H9 (cell line): ENCODE measurements at regions not wholly inside any gene's neighbourhood (a gene's known extent, or its start where the extent isn't known, plus 50 kb on each side); places are given as distances from the start of the nearest gene placed in this dataset.

Source experiments
- DNase-seq: peaks from one replicate; pipeline ENCODE4 v3.0.0-alpha.2; 2017
- H2AFZ ChIP-seq: one replicate; pipeline ENCODE4 v1.6.1; 2013; ENCODE audit warnings: mild to moderate bottlenecking, low read length, control low read depth, moderate library complexity
- H2AK5ac ChIP-seq: 2 replicates; pipeline ENCODE4 v1.6.1; 2013; ENCODE audit warnings: low read length, control low read depth, mixed read lengths; ENCODE audit not compliant: insufficient read length
- H2BK120ac ChIP-seq: one replicate; pipeline ENCODE4 v1.6.1; 2013; ENCODE audit warnings: low read depth, mild to moderate bottlenecking, low read length, control low read depth, inconsistent platforms; ENCODE audit not compliant: poor library complexity, severe bottlenecking
- H2BK12ac ChIP-seq: 2 replicates; pipeline ENCODE4 v1.6.1; 2013; ENCODE audit warnings: low read length, control low read depth, mixed read lengths, low read depth; ENCODE audit not compliant: insufficient read length
- H2BK15ac ChIP-seq: 2 replicates; pipeline ENCODE4 v1.6.1; 2013; ENCODE audit warnings: low read depth, low read length, control low read depth
- H2BK20ac ChIP-seq: one replicate; pipeline ENCODE4 v1.6.1; 2013; ENCODE audit warnings: low read depth, mild to moderate bottlenecking, low read length, control low read depth, inconsistent platforms; ENCODE audit not compliant: poor library complexity, severe bottlenecking
- H2BK5ac ChIP-seq: 2 replicates; pipeline ENCODE4 v1.6.1; 2013; ENCODE audit warnings: low read length, control low read depth, mixed read lengths; ENCODE audit not compliant: insufficient read length
- H3K14ac ChIP-seq: 2 replicates; pipeline ENCODE4 v1.6.1; 2013; ENCODE audit warnings: low read length, control low read depth; ENCODE audit not compliant: insufficient read depth
- H3K18ac ChIP-seq: 2 replicates; pipeline ENCODE4 v1.6.1; 2013; ENCODE audit warnings: low read depth, mild to moderate bottlenecking, mixed read lengths, low read length, control low read depth; ENCODE audit not compliant: insufficient read length
- H3K23ac ChIP-seq: 2 replicates; pipeline ENCODE4 v1.6.1; 2013; ENCODE audit warnings: low read length, control low read depth, mixed read lengths, low read depth; ENCODE audit not compliant: insufficient read length
- H3K23me2 ChIP-seq: 2 replicates; pipeline ENCODE4 v1.6.1; 2013; ENCODE audit warnings: low read depth, mild to moderate bottlenecking, mixed read lengths, low read length, control low read depth; ENCODE audit not compliant: insufficient read length, poor library complexity, severe bottlenecking
- H3K27ac ChIP-seq: 2 replicates; pipeline ENCODE4 v1.5.1; 2013; ENCODE audit warnings: low read length, control low read depth, mixed read lengths, low read depth; ENCODE audit not compliant: insufficient read length
- H3K27me3 ChIP-seq: 2 replicates; pipeline ENCODE4 v1.6.1; 2013; ENCODE audit warnings: low read length, control low read depth, inconsistent platforms; ENCODE audit not compliant: insufficient read depth
- H3K4ac ChIP-seq: 2 replicates; pipeline ENCODE4 v1.6.1; 2013; ENCODE audit warnings: low read depth, mild to moderate bottlenecking, control low read depth, inconsistent platforms, low read length, moderate library complexity
- H3K4me1 ChIP-seq: 2 replicates; pipeline ENCODE4 v1.6.1; 2013; ENCODE audit warnings: low read length, control low read depth, inconsistent platforms; ENCODE audit not compliant: insufficient read depth
- H3K4me2 ChIP-seq: 2 replicates; pipeline ENCODE4 v1.6.1; 2013; ENCODE audit warnings: low read length, control low read depth, mixed read lengths; ENCODE audit not compliant: insufficient read length, insufficient read depth
- H3K56ac ChIP-seq: 2 replicates; pipeline ENCODE4 v1.6.1; 2013; ENCODE audit warnings: low read depth, mild to moderate bottlenecking, mixed read lengths, low read length, control low read depth; ENCODE audit not compliant: insufficient read length
- H3K79me1 ChIP-seq: 2 replicates; pipeline ENCODE4 v1.6.1; 2013; ENCODE audit warnings: low read depth, mild to moderate bottlenecking, moderate library complexity, low read length, control low read depth, inconsistent platforms; ENCODE audit not compliant: insufficient read depth, poor library complexity, severe bottlenecking
- H3K79me2 ChIP-seq: 2 replicates; pipeline ENCODE4 v1.6.1; 2013; ENCODE audit warnings: low read length, control low read depth, inconsistent platforms; ENCODE audit not compliant: insufficient read depth
- H3K9ac ChIP-seq: 2 replicates; pipeline ENCODE4 v1.6.1; 2013; ENCODE audit warnings: low read length, control low read depth, mixed read lengths; ENCODE audit not compliant: insufficient read length; ENCODE audit errors: extremely low read depth
- H3K9me3 ChIP-seq: one replicate; pipeline ENCODE4 v1.6.1; 2013; ENCODE audit warnings: low read depth, low read length, inconsistent platforms; ENCODE audit not compliant: control insufficient read depth
- H3T11ph ChIP-seq: one replicate; pipeline ENCODE4 v1.6.1; 2013; ENCODE audit warnings: mild to moderate bottlenecking, low read length, control low read depth, inconsistent platforms
- H4K20me1 ChIP-seq: one replicate; pipeline ENCODE4 v1.6.1; 2013; ENCODE audit not compliant: control insufficient read depth, insufficient read length, insufficient read depth
- H4K5ac ChIP-seq: 2 replicates; pipeline ENCODE4 v1.6.1; 2013; ENCODE audit warnings: low read depth, mild to moderate bottlenecking, mixed read lengths, low read length, control low read depth; ENCODE audit not compliant: insufficient read length
- H4K8ac ChIP-seq: replicated peaks from 2 replicates; pipeline ENCODE4 v1.6.1; 2013; ENCODE audit warnings: low read length, control low read depth, mixed read lengths, low read depth; ENCODE audit not compliant: insufficient read length
- H4K91ac ChIP-seq: 2 replicates; pipeline ENCODE4 v1.6.1; 2013; ENCODE audit warnings: low read depth, mild to moderate bottlenecking, moderate library complexity, mixed read lengths, low read length, control low read depth; ENCODE audit not compliant: insufficient read length
- H3K27ac Mint-ChIP-seq, 3 experiments: 2 replicates in 2 of 3; 3 replicates in 1 of 3; pipeline ENCODE4 v1.8.0; 2020 to 2021; ENCODE audit warnings: mixed read lengths in 3 of 3, mild to moderate bottlenecking in 1 of 3, moderate library complexity in 1 of 3
- H3K27me3 Mint-ChIP-seq: 2 replicates; pipeline ENCODE4 v1.8.0; 2021; ENCODE audit warnings: low read depth, mild to moderate bottlenecking, moderate library complexity, mixed read lengths
- H3K36me3 Mint-ChIP-seq, 3 experiments: 2 replicates in 2 of 3; 3 replicates in 1 of 3; pipeline ENCODE4 v1.8.0; 2020 to 2021; ENCODE audit warnings: low read depth in 3 of 3, mixed read lengths in 3 of 3; ENCODE audit not compliant: insufficient read depth in 1 of 3
- H3K4me1 Mint-ChIP-seq, 2 experiments: 2 replicates each; pipeline ENCODE4 v1.8.0; 2020; ENCODE audit warnings: mixed read lengths in 2 of 2
- H3K4me3 Mint-ChIP-seq, 2 experiments: 2 replicates in 1 of 2; 3 replicates in 1 of 2; pipeline ENCODE4 v1.8.0; 2020 to 2021; ENCODE audit warnings: mild to moderate bottlenecking in 2 of 2, mixed read lengths in 2 of 2, moderate library complexity in 1 of 2
- H3K9me3 Mint-ChIP-seq, 2 experiments: 2 replicates in 1 of 2; 3 replicates in 1 of 2; pipeline ENCODE4 v1.8.0; 2020; ENCODE audit warnings: mild to moderate bottlenecking in 2 of 2, mixed read lengths in 2 of 2, moderate library complexity in 1 of 2
- WGBS: extraction: QIAGEN DNeasy Blood & Tissue Kit; methylation state at CpG from one replicate; pipeline ENCODE4 v1.1.7; 2013; ENCODE audit warnings: missing lambda C conversion rate, low lambda C conversion rate, mixed read lengths; ENCODE audit not compliant: insufficient read length; ENCODE audit errors: extremely low coverage; 5-methylcytosine and 5-hydroxymethylcytosine counted together
- TF ChIP-seq, protein P1 (sequence below): fragments of 200-600 bp; sonication (generic); conservative IDR thresholded peaks from 3 replicates; pipeline ENCODE4 v1.8.0; 2021; ENCODE audit warnings: antibody characterized with exemption, mild to moderate bottlenecking

DNA sequence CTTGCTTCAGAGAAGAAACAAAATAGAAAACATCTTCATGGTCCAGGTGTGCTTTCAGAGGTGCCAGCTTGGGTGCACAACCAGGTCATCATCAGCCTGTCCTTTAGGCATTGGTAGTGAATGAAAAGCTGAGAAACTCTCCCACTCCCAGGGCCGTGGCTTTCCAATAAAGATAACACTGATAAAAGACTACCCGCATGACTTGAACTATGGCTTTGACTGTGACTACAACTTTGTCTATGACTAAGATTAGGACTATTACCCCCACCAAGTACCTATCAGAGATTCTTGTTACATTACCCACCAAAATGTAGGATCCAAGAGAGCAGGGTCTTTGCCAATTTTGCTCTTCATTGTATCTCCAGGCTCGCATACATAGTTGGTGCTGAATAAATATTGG is 115.2 kb downstream of the EDEM1 start:
- no peaks in the 10 kb centered on the region for H3K36me3 Mint-ChIP-seq
- no peak overlapping the region for H3K27ac Mint-ChIP-seq
- H2BK5ac ChIP-seq, result no peak overlapping the region
- H3K9me3 ChIP-seq, result no peaks in the 10 kb centered on the region
- H2AK5ac ChIP-seq, result no peak overlapping the region
- TF ChIP-seq, protein P1, sequence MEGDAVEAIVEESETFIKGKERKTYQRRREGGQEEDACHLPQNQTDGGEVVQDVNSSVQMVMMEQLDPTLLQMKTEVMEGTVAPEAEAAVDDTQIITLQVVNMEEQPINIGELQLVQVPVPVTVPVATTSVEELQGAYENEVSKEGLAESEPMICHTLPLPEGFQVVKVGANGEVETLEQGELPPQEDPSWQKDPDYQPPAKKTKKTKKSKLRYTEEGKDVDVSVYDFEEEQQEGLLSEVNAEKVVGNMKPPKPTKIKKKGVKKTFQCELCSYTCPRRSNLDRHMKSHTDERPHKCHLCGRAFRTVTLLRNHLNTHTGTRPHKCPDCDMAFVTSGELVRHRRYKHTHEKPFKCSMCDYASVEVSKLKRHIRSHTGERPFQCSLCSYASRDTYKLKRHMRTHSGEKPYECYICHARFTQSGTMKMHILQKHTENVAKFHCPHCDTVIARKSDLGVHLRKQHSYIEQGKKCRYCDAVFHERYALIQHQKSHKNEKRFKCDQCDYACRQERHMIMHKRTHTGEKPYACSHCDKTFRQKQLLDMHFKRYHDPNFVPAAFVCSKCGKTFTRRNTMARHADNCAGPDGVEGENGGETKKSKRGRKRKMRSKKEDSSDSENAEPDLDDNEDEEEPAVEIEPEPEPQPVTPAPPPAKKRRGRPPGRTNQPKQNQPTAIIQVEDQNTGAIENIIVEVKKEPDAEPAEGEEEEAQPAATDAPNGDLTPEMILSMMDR, result no peak
- no peak overlapping the region for H4K91ac ChIP-seq
- H2BK20ac ChIP-seq, result no peak overlapping the region
- no peak overlapping the region for H2BK120ac ChIP-seq
- H4K5ac ChIP-seq, result no peak overlapping the region
- no peaks in the 10 kb centered on the region for H3K23me2 ChIP-seq
- no peak overlapping the region for H2AFZ ChIP-seq
- no peak overlapping the region for H3K4me3 Mint-ChIP-seq
- H3K79me1 ChIP-seq, result no peaks in the 10 kb centered on the region
- no peak overlapping the region for H3K23ac ChIP-seq
- no peak overlapping the region for H3K4me2 ChIP-seq
- no peak overlapping the region for H3K27ac ChIP-seq
- no peak overlapping the region for H3K9ac ChIP-seq
- H2BK12ac ChIP-seq, result no peak overlapping the region
- DNase-seq, result no peak
- no peaks in the 10 kb centered on the region for H3K4me1 Mint-ChIP-seq
- no peaks in the 10 kb centered on the region; the same call in 1 of the 2 replicates for H3K27me3 Mint-ChIP-seq
- no peak overlapping the region for H3T11ph ChIP-seq
- H3K79me2 ChIP-seq, result no peaks in the 10 kb centered on the region
- no CpG with 5 or more reads among the region's 3 CpGs for WGBS
- no peaks in the 10 kb centered on the region for H3K27me3 ChIP-seq
- H3K14ac ChIP-seq, result no peak overlapping the region
- no peaks in the 10 kb centered on the region; a peak in 1 of 5 replicates for H3K9me3 Mint-ChIP-seq
- H3K56ac ChIP-seq, result no peak overlapping the region
- H2BK15ac ChIP-seq, result no peak overlapping the region
- H4K20me1 ChIP-seq, result no peaks in the 10 kb centered on the region
- H3K18ac ChIP-seq, result no peak overlapping the region
- no peaks in the 10 kb centered on the region for H3K4me1 ChIP-seq
- H4K8ac ChIP-seq, result no peak overlapping the region
- H3K4ac ChIP-seq, result no peak overlapping the region
